GM23338 (cell line): ENCODE measurements at regions not wholly inside any gene's neighbourhood (a gene's known extent, or its start where the extent isn't known, plus 50 kb on each side); places are given as distances from the start of the nearest gene placed in this dataset.
A peak's percentile ranks its signal among the peaks of the same experiment; 100 is the strongest.

Experiments
- ATAC-seq: fragments of 200-7000 bp; cut with Tn5 transposase; 3 replicates; pipeline ENCODE4 v1.9.1; 2020
- DNase-seq: peaks from one replicate; pipeline ENCODE4 v3.0.0-alpha.2; 2015; ENCODE audit warnings: low spot score
- H2AFZ ChIP-seq: fragments of 200-600 bp; sonication (generic); 2 replicates; pipeline ENCODE4 v1.8.0; 2016; ENCODE audit warnings: antibody characterized with exemption, mild to moderate bottlenecking, moderate library complexity
- H3F3A ChIP-seq: fragments of 200-600 bp; sonication (generic); replicated peaks from 2 replicates; pipeline ENCODE4 v1.8.0; 2017; ENCODE audit warnings: antibody characterized with exemption, mixed run types, low read depth
- H3K27ac ChIP-seq: fragments of 200-600 bp; sonication (generic); 2 replicates; pipeline ENCODE4 v1.6.1; 2016; ENCODE audit warnings: low read depth
- H3K27me3 ChIP-seq: fragments of 200-600 bp; sonication (generic); 2 replicates; pipeline ENCODE4 v1.8.0; 2016; ENCODE audit warnings: mild to moderate bottlenecking, mixed run types, moderate library complexity; ENCODE audit not compliant: insufficient read depth
- H3K36me3 ChIP-seq: fragments of 200-600 bp; sonication (generic); 2 replicates; pipeline ENCODE4 v1.8.0; 2016; ENCODE audit warnings: mild to moderate bottlenecking; ENCODE audit not compliant: insufficient read depth
- H3K4me1 ChIP-seq: fragments of 200-600 bp; sonication (generic); 2 replicates; pipeline ENCODE4 v1.8.0; 2016; ENCODE audit warnings: mild to moderate bottlenecking, moderate library complexity; ENCODE audit not compliant: insufficient read depth
- H3K4me2 ChIP-seq: fragments of 200-600 bp; sonication (generic); 2 replicates; pipeline ENCODE4 v1.7.1; 2017; ENCODE audit warnings: mixed run types
- H3K4me3 ChIP-seq: fragments of 200-600 bp; sonication (generic); 2 replicates; pipeline ENCODE4 v1.6.1; 2016; ENCODE audit warnings: mixed run types
- H3K79me2 ChIP-seq: fragments of 200-600 bp; sonication (generic); replicated peaks from 2 replicates; pipeline ENCODE4 v1.8.0; 2017; ENCODE audit warnings: mild to moderate bottlenecking; ENCODE audit not compliant: insufficient read depth
- H3K9me2 ChIP-seq: fragments of 200-600 bp; sonication (generic); 2 replicates; pipeline ENCODE4 v1.8.0; 2017; ENCODE audit not compliant: insufficient read depth
- H4K20me1 ChIP-seq: fragments of 200-600 bp; sonication (generic); replicated peaks from 2 replicates; pipeline ENCODE4 v1.8.0; 2017; ENCODE audit warnings: mild to moderate bottlenecking; ENCODE audit not compliant: insufficient read depth
- H3K27ac Mint-ChIP-seq: 2 replicates; pipeline ENCODE4 v1.8.0; 2020; ENCODE audit warnings: inconsistent platforms, mild to moderate bottlenecking, moderate library complexity, mixed read lengths
- H3K27me3 Mint-ChIP-seq: 3 replicates; pipeline ENCODE4 v1.8.0; 2022; ENCODE audit warnings: low read depth, mild to moderate bottlenecking, moderate library complexity, mixed read lengths, inconsistent platforms; ENCODE audit not compliant: insufficient read depth, poor library complexity
- H3K36me3 Mint-ChIP-seq: 3 replicates; pipeline ENCODE4 v1.8.0; 2021; ENCODE audit warnings: low read depth, mild to moderate bottlenecking, inconsistent platforms, moderate library complexity, mixed read lengths
- H3K4me1 Mint-ChIP-seq: 3 replicates; pipeline ENCODE4 v1.8.0; 2020; ENCODE audit warnings: mild to moderate bottlenecking, inconsistent platforms, mixed read lengths
- H3K4me3 Mint-ChIP-seq: 3 replicates; pipeline ENCODE4 v1.8.0; 2021; ENCODE audit warnings: moderate library complexity, mild to moderate bottlenecking, inconsistent platforms, mixed read lengths
- H3K9me3 Mint-ChIP-seq: 3 replicates; pipeline ENCODE4 v1.8.0; 2020; ENCODE audit warnings: moderate library complexity, mild to moderate bottlenecking, inconsistent platforms, mixed read lengths
- CREB1 ChIP-seq: fragments of 250-450 bp; sonication (Bioruptor Pico); IDR thresholded peaks from 2 replicates; pipeline ENCODE4 v1.5.0; 2020; ENCODE audit warnings: low read depth, mild to moderate bottlenecking, moderate library complexity
- CTCF ChIP-seq, 2 experiments: fragments of 200-600 bp in 1 of 2; sonication (generic) in 1 of 2; conservative IDR thresholded peaks; 2 replicates each; pipeline versions ENCODE4 v1.5.1 to v1.6.1; 2016 to 2017; ENCODE audit warnings: antibody characterized with exemption in 2 of 2, low read depth in 2 of 2, mild to moderate bottlenecking in 2 of 2, moderate library complexity in 1 of 2
- ETS1 ChIP-seq: IDR thresholded peaks from 2 replicates; pipeline ENCODE4 v1.6.1; 2016; ENCODE audit warnings: antibody characterized with exemption
- EZH2 ChIP-seq: fragments of 200-600 bp; sonication (generic); IDR thresholded peaks from one replicate; pipeline ENCODE4 v1.8.0; 2017; ENCODE audit warnings: antibody characterized with exemption, mild to moderate bottlenecking, low read depth; ENCODE audit not compliant: unreplicated experiment
- EZH2phosphoT487 ChIP-seq: fragments of 200-600 bp; sonication (generic); IDR thresholded peaks from one replicate; pipeline ENCODE4 v1.8.1; 2018; ENCODE audit warnings: antibody characterized with exemption; ENCODE audit not compliant: unreplicated experiment
- JUNB ChIP-seq: IDR thresholded peaks from one replicate; pipeline ENCODE4 v1.6.1; 2016; ENCODE audit warnings: antibody characterized with exemption; ENCODE audit not compliant: unreplicated experiment
- NANOG ChIP-seq: IDR thresholded peaks from 2 replicates; pipeline ENCODE4 v1.6.1; 2016; ENCODE audit warnings: antibody characterized with exemption, borderline replicate concordance
- POLR2AphosphoS5 ChIP-seq: IDR thresholded peaks from 2 replicates; pipeline ENCODE4 v1.6.1; 2016; ENCODE audit warnings: antibody characterized with exemption, low read depth
- STAT1 ChIP-seq: IDR thresholded peaks from one replicate; pipeline ENCODE4 v1.6.1; 2016; ENCODE audit warnings: antibody characterized with exemption; ENCODE audit not compliant: unreplicated experiment
- ZNF114 ChIP-seq: fragments of 250-450 bp; sonication (Bioruptor Pico); IDR thresholded peaks from 2 replicates; pipeline ENCODE4 v1.5.0; 2020; ENCODE audit warnings: mild to moderate bottlenecking, moderate library complexity
- ZNF331 ChIP-seq: fragments of 250-450 bp; sonication (Bioruptor Pico); IDR thresholded peaks from 2 replicates; pipeline ENCODE4 v1.5.0; 2020; ENCODE audit warnings: low read depth, mild to moderate bottlenecking, moderate library complexity
- ZNF462 ChIP-seq: fragments of 250-450 bp; sonication (Bioruptor Pico); IDR thresholded peaks from 2 replicates; pipeline ENCODE4 v1.5.0; 2020; ENCODE audit warnings: mild to moderate bottlenecking, moderate library complexity
- TF ChIP-seq, protein P1 (sequence below): IDR thresholded peaks from one replicate; pipeline ENCODE4 v1.6.1; 2018; ENCODE audit warnings: antibody characterized with exemption; ENCODE audit not compliant: unreplicated experiment

DNA sequence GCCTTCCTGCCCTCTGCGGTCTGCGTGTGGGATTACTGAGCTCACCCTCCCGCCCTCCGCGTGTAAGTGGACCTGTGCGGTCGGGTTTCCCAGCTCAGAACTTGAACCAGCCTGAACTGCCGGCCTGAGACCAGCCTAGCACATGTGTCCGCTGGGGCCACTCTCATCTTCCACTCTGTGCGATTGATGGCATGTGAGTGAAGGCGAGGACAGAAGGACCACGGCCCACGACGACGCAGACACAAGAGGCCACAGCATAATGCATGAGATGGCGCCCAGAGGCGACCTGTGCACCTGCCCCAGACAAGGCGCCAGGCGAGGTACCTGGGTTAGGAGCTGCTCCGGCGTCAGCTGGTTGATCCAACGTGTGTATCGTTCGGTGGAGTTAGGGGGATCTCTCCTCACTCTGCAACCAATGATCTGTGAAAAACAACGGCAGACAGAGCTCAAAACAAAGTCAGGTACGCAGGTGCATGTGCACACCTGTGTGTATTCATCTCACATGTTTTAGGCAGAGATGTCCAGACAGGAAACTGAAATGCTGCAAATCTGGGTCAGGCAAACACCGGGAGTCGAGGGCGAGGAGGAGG is 74.5 kb upstream of the METRNL start:
- Mint-ChIP-seq H3K27me3 (peaks cover 4% of the 10 kb centered on the region), H3K27ac (0 out of 2 replicates have a peak overlapping the region, but pooled peaks have one; percentile 8), H3K4me1 (peaks cover 7% of the 10 kb centered on the region), H3K4me3 (no peak overlapping the region), H3K9me3 (no peaks in the 10 kb centered on the region; the same call in 2 of the 3 replicates), H3K36me3 (peaks cover 15% of the 10 kb centered on the region)
- Histone ChIP-seq H3K4me1 (no peaks in the 10 kb centered on the region), H2AFZ (no peak overlapping the region), H3K27ac (no peak overlapping the region), H3K9me2 (no peaks in the 10 kb centered on the region), H4K20me1 (no peaks in the 10 kb centered on the region), H3K4me3 (no peak overlapping the region), H3K4me2 (no peak overlapping the region), H3F3A (no peaks in the 10 kb centered on the region), H3K36me3 (no peaks in the 10 kb centered on the region), H3K79me2 (no peaks in the 10 kb centered on the region), H3K27me3 (no peaks in the 10 kb centered on the region)
- DNase-seq = no peak
- no peak for ATAC-seq
- TF ChIP-seq EZH2phosphoT487 (no peak), ETS1 (no peak), CREB1 (CRISPR knock-in tag) (no peak), ZNF462 (CRISPR knock-in tag) (no peak), ZNF331 (CRISPR knock-in tag) (no peak), CTCF (conservative IDR thresholded peaks at IDR 0.05; ENCODE audit: low read depth in 2 of 2) (no peak), STAT1 (no peak), POLR2AphosphoS5 (no peak), EZH2 (no peak), ZNF114 (no peak), JUNB (no peak), NANOG (no peak)
- TF ChIP-seq, protein P1, sequence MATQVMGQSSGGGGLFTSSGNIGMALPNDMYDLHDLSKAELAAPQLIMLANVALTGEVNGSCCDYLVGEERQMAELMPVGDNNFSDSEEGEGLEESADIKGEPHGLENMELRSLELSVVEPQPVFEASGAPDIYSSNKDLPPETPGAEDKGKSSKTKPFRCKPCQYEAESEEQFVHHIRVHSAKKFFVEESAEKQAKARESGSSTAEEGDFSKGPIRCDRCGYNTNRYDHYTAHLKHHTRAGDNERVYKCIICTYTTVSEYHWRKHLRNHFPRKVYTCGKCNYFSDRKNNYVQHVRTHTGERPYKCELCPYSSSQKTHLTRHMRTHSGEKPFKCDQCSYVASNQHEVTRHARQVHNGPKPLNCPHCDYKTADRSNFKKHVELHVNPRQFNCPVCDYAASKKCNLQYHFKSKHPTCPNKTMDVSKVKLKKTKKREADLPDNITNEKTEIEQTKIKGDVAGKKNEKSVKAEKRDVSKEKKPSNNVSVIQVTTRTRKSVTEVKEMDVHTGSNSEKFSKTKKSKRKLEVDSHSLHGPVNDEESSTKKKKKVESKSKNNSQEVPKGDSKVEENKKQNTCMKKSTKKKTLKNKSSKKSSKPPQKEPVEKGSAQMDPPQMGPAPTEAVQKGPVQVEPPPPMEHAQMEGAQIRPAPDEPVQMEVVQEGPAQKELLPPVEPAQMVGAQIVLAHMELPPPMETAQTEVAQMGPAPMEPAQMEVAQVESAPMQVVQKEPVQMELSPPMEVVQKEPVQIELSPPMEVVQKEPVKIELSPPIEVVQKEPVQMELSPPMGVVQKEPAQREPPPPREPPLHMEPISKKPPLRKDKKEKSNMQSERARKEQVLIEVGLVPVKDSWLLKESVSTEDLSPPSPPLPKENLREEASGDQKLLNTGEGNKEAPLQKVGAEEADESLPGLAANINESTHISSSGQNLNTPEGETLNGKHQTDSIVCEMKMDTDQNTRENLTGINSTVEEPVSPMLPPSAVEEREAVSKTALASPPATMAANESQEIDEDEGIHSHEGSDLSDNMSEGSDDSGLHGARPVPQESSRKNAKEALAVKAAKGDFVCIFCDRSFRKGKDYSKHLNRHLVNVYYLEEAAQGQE = no peak
